BLaER1 treated with 17β-estradiol and CSF1 and Interleukin-3, amounts not matched to agents 10 nM and 100 nM (cell line): ENCODE measurements at regions not wholly inside any gene's neighbourhood (a gene's known extent, or its start where the extent isn't known, plus 50 kb on each side); places are given as distances from the start of the nearest gene placed in this dataset.

ENCODE experiments used
- H3K27ac ChIP-seq, 11 experiments: shearing (Covaris generic); formaldehyde crosslinking; 2 replicates each; pipeline ENCODE4 v1.8.1; 2022
- H3K27me3 ChIP-seq, 11 experiments: shearing (Covaris generic); formaldehyde crosslinking; 2 replicates each; pipeline ENCODE4 v1.8.1; 2022
- H3K36me3 ChIP-seq, 11 experiments: shearing (Covaris generic); formaldehyde crosslinking; 2 replicates each; pipeline ENCODE4 v1.8.1; 2022
- H3K4me1 ChIP-seq, 10 experiments: shearing (Covaris generic); formaldehyde crosslinking; 2 replicates each; pipeline ENCODE4 v1.8.1; 2022
- H3K4me2 ChIP-seq, 11 experiments: shearing (Covaris generic); formaldehyde crosslinking; 2 replicates each; pipeline ENCODE4 v1.8.1; 2022
- H3K4me3 ChIP-seq, 10 experiments: shearing (Covaris generic); formaldehyde crosslinking; 2 replicates each; pipeline ENCODE4 v1.8.1; 2022
- H3K9ac ChIP-seq, 11 experiments: shearing (Covaris generic); formaldehyde crosslinking; 2 replicates each; pipeline ENCODE4 v1.8.1; 2022
- H3K9me3 ChIP-seq, 11 experiments: shearing (Covaris generic); formaldehyde crosslinking; replicated peaks in 1 of 11; 2 replicates each; pipeline ENCODE4 v1.8.1; 2022
- H4K20me1 ChIP-seq, 11 experiments: shearing (Covaris generic); formaldehyde crosslinking; 2 replicates each; pipeline ENCODE4 v1.8.1; 2022
- Cebpa-rat ChIP-seq, 11 experiments: shearing (Covaris generic); IDR thresholded peaks; 2 replicates each; pipeline ENCODE4 v1.8.1; 2022

DNA sequence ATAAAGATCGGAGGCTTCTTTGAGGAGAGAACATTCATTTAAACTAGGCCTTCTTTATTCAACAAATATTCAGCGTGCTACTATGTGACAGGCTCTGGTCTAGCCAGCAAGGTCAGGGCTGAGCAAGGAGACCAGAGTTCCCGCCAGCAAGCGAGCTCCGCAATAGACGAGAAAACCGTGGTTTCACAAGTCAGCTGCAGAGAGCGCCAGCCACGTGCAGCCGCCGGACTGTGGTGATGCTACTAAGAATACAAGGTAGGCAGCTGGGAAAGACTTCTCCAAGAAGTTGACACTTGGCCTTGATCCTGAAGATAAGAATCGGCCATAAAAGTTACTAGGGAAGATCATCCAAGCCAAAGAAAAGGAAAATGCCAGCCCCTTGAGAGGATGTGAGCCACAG is 533.7 kb upstream of the SALL3 start:
- TF ChIP-seq Cebpa-rat (IDR thresholded peaks at IDR 0.05), result no peak
- H3K4me3 ChIP-seq, result no peak overlapping the region
- H3K9me3 ChIP-seq, result no peaks in the 10 kb centered on the region; a peak in 2 of 22 replicates
- H3K9ac ChIP-seq, result no peak overlapping the region
- H3K4me1 ChIP-seq, result no peaks in the 10 kb centered on the region
- no peaks in the 10 kb centered on the region for H3K27me3 ChIP-seq
- H3K36me3 ChIP-seq, result no peaks in the 10 kb centered on the region
- H4K20me1 ChIP-seq, result no peaks in the 10 kb centered on the region
- H3K27ac ChIP-seq, result no peak overlapping the region
- H3K4me2 ChIP-seq, result no peak overlapping the region

DNA sequence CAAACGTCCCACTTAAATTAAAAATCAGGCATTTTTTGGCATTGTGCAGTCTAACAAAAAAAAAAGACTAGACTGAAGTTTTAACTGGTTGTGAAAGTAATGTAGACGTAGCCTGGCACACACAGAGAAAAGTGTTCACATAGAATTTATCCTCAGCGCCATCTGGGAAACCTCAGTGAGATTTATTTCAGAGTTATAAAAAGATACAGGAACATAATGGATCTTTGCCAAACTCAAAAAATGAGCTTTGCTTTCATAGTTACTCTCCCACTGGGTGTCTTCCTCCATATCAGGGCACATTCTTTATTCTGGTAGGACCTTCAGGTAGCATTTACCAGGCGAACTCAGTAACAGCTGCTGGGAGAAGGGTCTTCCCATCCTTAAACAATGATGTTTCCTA is 532.4 kb upstream of the SALL3 start:
- no peaks in the 10 kb centered on the region for H4K20me1 ChIP-seq
- H3K36me3 ChIP-seq, result no peaks in the 10 kb centered on the region
- H3K4me3 ChIP-seq, result no peak overlapping the region
- no peaks in the 10 kb centered on the region; a peak in 2 of 22 replicates for H3K9me3 ChIP-seq
- H3K27me3 ChIP-seq, result no peaks in the 10 kb centered on the region
- no peaks in the 10 kb centered on the region for H3K4me1 ChIP-seq
- H3K9ac ChIP-seq, result no peak overlapping the region
- H3K27ac ChIP-seq, result no peak overlapping the region
- no peak overlapping the region for H3K4me2 ChIP-seq
- no peak for TF ChIP-seq Cebpa-rat (IDR thresholded peaks at IDR 0.05)

DNA sequence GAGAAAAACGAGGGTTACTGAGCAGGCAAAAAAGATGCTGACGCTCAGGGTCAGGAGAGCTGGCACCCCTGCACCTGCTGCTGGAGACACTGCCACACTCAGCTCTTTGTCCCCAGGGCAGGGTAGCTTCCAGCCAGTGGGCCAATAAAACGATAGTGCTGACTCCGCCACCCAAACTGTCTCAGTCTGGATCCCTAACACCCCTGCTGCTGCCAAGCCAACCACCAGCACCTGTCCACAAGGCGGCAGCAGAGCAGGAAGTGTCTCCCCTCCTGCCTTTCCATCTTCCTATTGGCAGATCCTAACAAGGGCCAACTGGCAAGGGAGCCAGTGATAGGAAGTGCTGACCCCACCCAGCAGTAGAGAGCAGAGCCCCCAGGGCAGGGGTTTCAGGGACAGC is 531.5 kb upstream of the SALL3 start:
- no peak overlapping the region for H3K4me2 ChIP-seq
- TF ChIP-seq Cebpa-rat (IDR thresholded peaks at IDR 0.05), result no peak

DNA sequence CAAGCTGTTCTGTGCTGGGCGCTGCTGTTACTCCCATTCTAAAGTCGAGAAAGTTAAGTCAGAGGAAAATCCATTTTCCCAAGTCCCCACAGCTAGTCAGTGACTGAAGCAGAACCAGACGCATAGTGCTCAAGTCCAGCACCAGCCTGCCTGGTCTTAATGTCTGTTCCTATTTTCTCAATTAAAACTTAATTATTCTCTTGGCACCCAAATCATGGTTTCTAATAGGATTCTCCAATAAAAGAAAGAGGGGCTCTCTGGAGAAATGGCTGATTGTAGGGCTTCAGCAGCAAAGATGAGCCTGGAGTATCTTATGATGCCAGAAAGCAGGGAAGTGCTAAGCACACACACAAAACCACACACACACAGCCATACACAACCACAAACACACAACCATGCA is 531.0 kb upstream of the SALL3 start:
- Histone ChIP-seq H3K27me3 (no peaks in the 10 kb centered on the region), H3K9me3 (no peaks in the 10 kb centered on the region; a peak in 2 of 22 replicates), H3K4me2 (no peak overlapping the region), H3K9ac (no peak overlapping the region), H3K4me3 (no peak overlapping the region), H3K27ac (no peak overlapping the region), H3K36me3 (no peaks in the 10 kb centered on the region), H4K20me1 (no peaks in the 10 kb centered on the region), H3K4me1 (no peaks in the 10 kb centered on the region)
- no peak for TF ChIP-seq Cebpa-rat (IDR thresholded peaks at IDR 0.05)

More for the DNA sequence above, 531.5 kb upstream of the SALL3 start:
- no peak overlapping the region for H3K9ac ChIP-seq
- H3K27ac ChIP-seq, result no peak overlapping the region
- H3K9me3 ChIP-seq, result no peaks in the 10 kb centered on the region; a peak in 2 of 22 replicates
- no peaks in the 10 kb centered on the region for H3K4me1 ChIP-seq
- H3K4me3 ChIP-seq, result no peak overlapping the region
- no peaks in the 10 kb centered on the region for H3K27me3 ChIP-seq
- no peaks in the 10 kb centered on the region for H4K20me1 ChIP-seq
- H3K36me3 ChIP-seq, result no peaks in the 10 kb centered on the region

DNA sequence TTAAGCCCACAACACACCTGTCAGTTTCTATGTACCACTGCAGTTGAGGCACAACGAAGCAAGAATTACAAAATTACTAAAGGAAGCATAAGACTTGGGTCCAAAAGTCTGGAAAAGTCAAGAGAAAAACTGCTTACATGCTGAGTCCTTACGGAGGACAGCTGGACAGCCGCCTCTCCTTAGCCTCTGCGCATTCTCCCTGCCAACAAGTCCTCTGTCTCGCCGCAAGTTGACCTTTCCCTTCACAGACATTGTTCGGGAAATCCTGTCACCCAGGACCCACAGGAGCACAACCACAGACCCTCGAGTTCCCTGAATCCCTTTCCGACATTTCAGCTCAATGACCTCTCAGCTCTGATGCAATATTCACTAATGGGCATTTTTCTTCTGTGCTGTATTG is 525.4 kb upstream of the SALL3 start:
- no peaks in the 10 kb centered on the region for H3K27me3 ChIP-seq
- TF ChIP-seq Cebpa-rat (IDR thresholded peaks at IDR 0.05), result no peak
- H4K20me1 ChIP-seq, result no peaks in the 10 kb centered on the region
- H3K4me2 ChIP-seq, result no peak overlapping the region
- H3K9ac ChIP-seq, result no peak overlapping the region
- no peaks in the 10 kb centered on the region; a peak in 2 of 22 replicates for H3K9me3 ChIP-seq
- no peaks in the 10 kb centered on the region for H3K4me1 ChIP-seq
- no peak overlapping the region for H3K27ac ChIP-seq
- H3K36me3 ChIP-seq, result no peaks in the 10 kb centered on the region
- H3K4me3 ChIP-seq, result no peak overlapping the region

DNA sequence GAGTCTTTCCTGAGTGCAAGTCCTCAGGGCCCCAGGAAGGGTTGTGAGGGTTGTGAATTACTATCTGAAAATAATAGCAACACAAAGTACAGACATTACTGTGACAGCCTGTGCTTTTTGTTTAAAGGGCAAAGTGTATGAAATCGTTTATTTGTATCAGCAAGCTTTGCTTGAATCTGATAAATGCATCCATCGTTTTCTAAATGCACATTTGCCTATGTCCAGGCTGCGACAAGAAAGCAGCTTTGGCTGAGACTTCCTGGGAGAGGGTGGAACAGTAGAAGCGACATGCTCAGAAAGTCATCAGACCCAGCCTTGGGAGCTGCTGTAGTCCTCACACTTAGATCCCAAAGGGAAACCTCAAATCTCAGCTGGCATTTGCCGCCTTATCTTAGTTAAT is 524.2 kb upstream of the SALL3 start:
- H3K4me1 ChIP-seq, result no peaks in the 10 kb centered on the region
- H3K27me3 ChIP-seq, result no peaks in the 10 kb centered on the region
- TF ChIP-seq Cebpa-rat (IDR thresholded peaks at IDR 0.05), result no peak
- H3K9ac ChIP-seq, result no peak overlapping the region
- no peak overlapping the region for H3K4me2 ChIP-seq
- no peaks in the 10 kb centered on the region for H3K9me3 ChIP-seq
- no peaks in the 10 kb centered on the region for H3K36me3 ChIP-seq
- no peaks in the 10 kb centered on the region for H4K20me1 ChIP-seq
- no peak overlapping the region for H3K4me3 ChIP-seq
- no peak overlapping the region for H3K27ac ChIP-seq

DNA sequence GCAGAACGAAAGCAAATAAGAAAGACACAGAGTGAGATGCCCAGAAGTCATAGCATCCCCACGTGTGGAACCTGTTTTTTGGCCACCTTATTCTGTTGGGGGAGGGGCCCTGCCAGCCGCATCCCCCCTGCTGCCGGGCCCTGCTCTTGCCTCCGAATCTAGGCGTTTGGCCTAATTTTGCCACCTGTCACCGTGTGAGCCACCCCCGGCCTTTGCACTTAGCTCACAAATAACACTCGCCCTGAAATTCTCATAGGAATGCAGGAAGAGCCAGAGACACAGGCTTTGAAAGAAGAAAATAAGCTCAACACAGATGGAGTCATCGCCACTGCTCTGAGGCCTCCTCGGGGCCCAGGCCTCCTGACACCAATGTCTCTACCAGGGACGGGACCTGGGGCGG is 522.6 kb upstream of the SALL3 start:
- no peaks in the 10 kb centered on the region for H3K4me1 ChIP-seq
- no peaks in the 10 kb centered on the region for H3K9me3 ChIP-seq
- H3K36me3 ChIP-seq, result no peaks in the 10 kb centered on the region
- H3K27me3 ChIP-seq, result no peaks in the 10 kb centered on the region
- no peak overlapping the region for H3K9ac ChIP-seq
- H3K4me2 ChIP-seq, result no peak overlapping the region
- no peaks in the 10 kb centered on the region for H4K20me1 ChIP-seq
- no peak overlapping the region for H3K27ac ChIP-seq
- H3K4me3 ChIP-seq, result no peak overlapping the region
- no peak for TF ChIP-seq Cebpa-rat (IDR thresholded peaks at IDR 0.05)

DNA sequence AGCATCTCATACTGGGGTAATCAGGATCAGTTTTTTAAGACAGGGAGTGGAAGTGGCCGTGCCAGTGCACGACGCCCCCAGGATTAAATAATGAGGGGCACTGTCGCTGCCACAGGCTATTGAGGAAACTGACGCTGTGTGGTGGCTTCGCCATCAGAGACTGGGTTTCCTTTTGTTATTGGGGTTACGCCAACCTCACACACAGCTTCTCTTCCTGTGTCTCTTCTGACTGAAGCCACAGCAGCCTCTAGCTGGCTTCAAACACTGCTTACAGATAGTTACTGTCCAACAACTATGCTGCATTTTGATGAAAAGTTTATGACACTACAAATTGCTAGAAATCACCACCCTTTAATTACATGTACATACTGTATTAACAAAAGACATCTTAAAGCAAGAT is 521.9 kb upstream of the SALL3 start:
- Histone ChIP-seq H3K4me2 (no peak overlapping the region), H3K27me3 (no peaks in the 10 kb centered on the region), H3K4me3 (no peak overlapping the region), H4K20me1 (no peaks in the 10 kb centered on the region), H3K9ac (no peak overlapping the region), H3K27ac (no peak overlapping the region), H3K4me1 (no peaks in the 10 kb centered on the region), H3K36me3 (no peaks in the 10 kb centered on the region), H3K9me3 (0 out of 22 replicates have a peak, but pooled peaks cover 0 to 1% (median 0%) of the 10 kb centered on the region in 11 experiments)
- no peak for TF ChIP-seq Cebpa-rat (IDR thresholded peaks at IDR 0.05)

DNA sequence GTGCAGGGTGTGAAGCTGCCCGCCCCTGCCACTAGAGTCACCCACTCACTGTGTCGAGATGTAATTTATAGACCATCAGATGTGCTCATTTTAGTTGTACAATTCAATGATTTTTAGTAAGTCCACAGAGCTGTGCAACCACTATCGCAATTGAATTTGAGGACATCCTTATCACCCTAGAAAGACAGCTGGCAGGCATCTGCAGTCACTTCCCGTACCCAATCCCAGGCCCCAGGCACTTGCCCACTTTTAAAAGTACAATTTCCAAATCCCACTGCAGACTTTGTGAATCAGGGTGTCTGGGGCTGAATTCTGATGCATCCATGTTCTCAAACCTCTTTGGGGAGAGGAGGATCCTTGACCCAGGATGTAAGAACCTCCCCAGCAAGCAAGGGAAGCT is 521.3 kb upstream of the SALL3 start:
- Histone ChIP-seq H4K20me1 (no peaks in the 10 kb centered on the region), H3K4me3 (no peak overlapping the region), H3K9me3 (peaks cover 0 to 6% (median 0%) of the 10 kb centered on the region in 11 experiments; a peak in 1 of 22 replicates), H3K27ac (no peak overlapping the region), H3K36me3 (no peaks in the 10 kb centered on the region), H3K4me2 (no peak overlapping the region), H3K4me1 (no peaks in the 10 kb centered on the region), H3K27me3 (no peaks in the 10 kb centered on the region), H3K9ac (no peak overlapping the region)
- TF ChIP-seq Cebpa-rat (IDR thresholded peaks at IDR 0.05), result no peak

DNA sequence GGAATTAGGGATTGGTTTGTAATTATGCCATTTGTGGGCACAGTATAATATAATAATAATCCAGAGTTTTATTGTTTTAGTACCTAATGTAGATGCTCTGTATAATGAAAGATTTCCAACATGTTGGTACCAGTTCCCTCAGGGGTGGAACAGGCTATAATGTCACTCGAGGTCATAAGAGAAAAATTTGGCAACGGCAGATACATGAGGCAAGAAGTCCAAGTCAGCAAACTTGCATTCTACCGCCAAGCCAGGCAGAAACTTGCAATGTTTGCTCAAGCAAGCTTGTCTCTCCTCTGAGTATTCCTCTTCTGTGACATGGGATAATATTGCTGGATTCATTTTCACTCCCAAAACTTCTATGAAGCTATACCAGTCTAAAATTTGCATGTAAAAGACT is 520.0 kb upstream of the SALL3 start:
- H3K9me3 ChIP-seq, result peaks cover 3 to 19% (median 12%) of the 10 kb centered on the region in 11 experiments; a peak in 20 of 22 replicates
- no peaks in the 10 kb centered on the region for H3K36me3 ChIP-seq
- H3K4me1 ChIP-seq, result no peaks in the 10 kb centered on the region
- no peak for TF ChIP-seq Cebpa-rat (IDR thresholded peaks at IDR 0.05)
- no peaks in the 10 kb centered on the region for H4K20me1 ChIP-seq
- H3K4me3 ChIP-seq, result no peak overlapping the region
- H3K4me2 ChIP-seq, result no peak overlapping the region
- no peak overlapping the region for H3K27ac ChIP-seq
- no peak overlapping the region for H3K9ac ChIP-seq
- H3K27me3 ChIP-seq, result no peaks in the 10 kb centered on the region
